COLO829 (cell line): ENCODE measurements at regions not wholly inside any gene's neighbourhood (a gene's known extent, or its start where the extent isn't known, plus 50 kb on each side); places are given as distances from the start of the nearest gene placed in this dataset.
"Not testable (repeated sequence)": the region's sequence is repeated elsewhere in the genome, so short reads cannot be mapped to it uniquely, and the experiment has no call there.

Source experiments
- DNase-seq: peaks from one replicate; pipeline ENCODE4 v3.0.0; 2012; ENCODE audit warnings: low spot score

DNA sequence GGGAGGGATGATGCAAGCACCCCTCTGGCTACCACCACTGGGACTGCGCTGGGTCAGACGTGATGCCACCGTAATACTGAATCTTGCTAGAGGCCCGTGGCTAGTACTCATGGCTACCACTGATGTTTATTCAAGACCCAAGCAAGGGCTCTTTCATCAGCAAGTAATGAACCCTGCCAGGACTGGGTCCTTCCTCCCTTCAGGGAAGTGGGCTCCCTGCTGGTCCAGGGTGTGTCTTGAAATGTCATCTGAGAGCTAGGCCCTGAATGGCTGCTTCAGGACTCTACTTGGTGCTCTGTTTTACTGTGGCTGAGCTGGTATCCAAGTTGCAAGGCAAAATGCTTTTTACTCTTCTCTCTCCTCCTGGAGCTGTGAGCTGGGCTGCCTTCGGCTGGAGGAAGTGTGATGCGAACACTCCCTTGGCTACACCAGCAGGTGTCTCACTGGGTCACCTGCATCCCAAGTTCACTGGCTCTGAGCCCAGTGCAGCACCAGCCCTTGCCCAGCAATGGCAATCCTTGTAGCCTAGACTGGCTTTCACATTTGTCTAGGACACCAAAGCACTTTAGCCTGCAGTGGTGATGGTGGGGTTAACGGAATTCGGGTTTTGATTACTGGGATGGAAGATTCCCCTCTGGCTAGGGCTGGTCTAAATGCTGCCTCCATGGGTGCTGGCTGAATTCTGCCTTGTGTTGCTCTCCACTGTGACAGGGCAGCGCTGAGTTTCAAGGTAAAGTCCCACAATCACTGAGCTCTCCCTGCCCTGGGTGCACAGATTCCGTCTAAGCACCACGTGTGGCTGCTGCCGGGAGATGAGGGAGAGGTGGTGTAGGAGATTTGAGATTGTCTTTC, 98.6 kb downstream of the USP22 start:
- no peak for DNase-seq

- DNase-seq, result not testable (repeated sequence)
Observed at GRCh38 chr17:20947708-20948107, 95.1 kb downstream of the USP22 start.

GRCh38 chr17:20948984-20949777, 93.6 kb downstream of the USP22 start:
- no peak for DNase-seq
